AG20443 (cell line): ENCODE measurements at regions not wholly inside any gene's neighbourhood (a gene's known extent, or its start where the extent isn't known, plus 50 kb on each side); places are given as distances from the start of the nearest gene placed in this dataset.

ENCODE experiments used
- DNase-seq: peaks from one replicate; pipeline ENCODE4 v3.0.0; 2012; ENCODE audit warnings: low spot score, mixed read lengths

GRCh38 chr4:123940604-123941003 lies 544.0 kb downstream of the SPRY1 start:
- DNase-seq, result no peak

- no peak for DNase-seq
These were observed 544.7 kb downstream of the SPRY1 start for GRCh38 chr4:123941306-123941705.

GRCh38 chr4:123943976-123944375 lies 547.4 kb downstream of the SPRY1 start:
- peak; percentile 9 for DNase-seq

DNA sequence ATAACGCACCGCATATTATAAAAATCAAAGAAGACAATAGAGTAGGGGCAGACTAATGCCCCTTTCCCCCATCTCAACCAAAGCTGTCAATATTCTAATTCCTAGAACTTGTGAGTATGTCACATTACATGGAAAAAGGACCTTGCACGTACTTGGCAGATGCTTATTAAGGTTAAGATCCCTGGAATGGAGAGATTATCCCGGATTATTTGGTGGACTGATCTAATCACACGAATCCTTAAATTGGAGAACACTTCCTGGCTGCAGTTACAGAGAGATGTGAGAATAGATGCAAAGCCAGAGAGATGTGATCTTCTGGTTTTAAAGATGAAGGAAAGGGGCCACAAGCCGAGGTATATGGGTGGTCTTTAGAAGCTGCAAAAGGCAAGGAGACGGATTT lies 548.7 kb downstream of the SPRY1 start:
- DNase-seq, result no peak

GRCh38 chr4:123950530-123950929 lies 553.9 kb downstream of the SPRY1 start:
- DNase-seq, result no peak

DNA sequence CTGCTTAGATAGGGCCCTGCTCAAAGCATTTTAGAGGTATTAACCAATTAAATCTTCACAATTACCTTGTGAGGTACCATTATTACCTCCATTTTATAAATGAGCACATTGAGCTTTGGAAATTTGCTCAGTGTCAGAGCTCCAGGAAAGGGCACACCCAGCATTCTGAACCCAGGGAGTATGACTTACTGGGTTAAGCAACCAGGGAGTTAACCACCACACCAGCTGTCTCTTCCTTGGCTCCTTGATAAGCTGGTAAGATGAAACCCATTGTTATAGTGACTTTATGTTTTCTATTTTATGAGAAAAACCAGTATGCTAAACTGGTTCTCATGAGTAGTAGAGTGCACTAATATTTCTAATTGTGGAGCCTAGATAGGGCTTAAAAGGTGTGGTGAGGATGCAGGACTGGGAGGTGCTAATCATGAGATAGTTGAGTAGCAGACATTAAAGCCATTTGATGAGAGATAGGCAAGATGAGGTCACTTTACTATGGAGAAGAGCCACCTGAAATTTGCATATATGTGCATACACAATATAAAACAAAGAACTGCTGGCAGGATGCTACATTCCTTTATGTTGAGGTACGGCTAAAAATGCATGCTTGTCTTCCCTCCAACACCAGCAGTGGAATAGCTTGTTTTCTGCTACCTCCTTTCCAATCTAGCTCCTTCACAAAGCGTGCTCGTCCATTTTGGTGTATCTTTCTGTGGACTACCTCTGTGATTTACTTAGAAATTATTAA lies 556.1 kb downstream of the SPRY1 start:
- peak; percentile 61 for DNase-seq

- peak; percentile 50 for DNase-seq
These were observed 557.0 kb downstream of the SPRY1 start for GRCh38 chr4:123953566-123953965.

- DNase-seq, result no peak
These were observed 557.6 kb downstream of the SPRY1 start for GRCh38 chr4:123954220-123954619.

- DNase-seq, result no peak
These were observed 558.7 kb downstream of the SPRY1 start for GRCh38 chr4:123955167-123955800.

DNA sequence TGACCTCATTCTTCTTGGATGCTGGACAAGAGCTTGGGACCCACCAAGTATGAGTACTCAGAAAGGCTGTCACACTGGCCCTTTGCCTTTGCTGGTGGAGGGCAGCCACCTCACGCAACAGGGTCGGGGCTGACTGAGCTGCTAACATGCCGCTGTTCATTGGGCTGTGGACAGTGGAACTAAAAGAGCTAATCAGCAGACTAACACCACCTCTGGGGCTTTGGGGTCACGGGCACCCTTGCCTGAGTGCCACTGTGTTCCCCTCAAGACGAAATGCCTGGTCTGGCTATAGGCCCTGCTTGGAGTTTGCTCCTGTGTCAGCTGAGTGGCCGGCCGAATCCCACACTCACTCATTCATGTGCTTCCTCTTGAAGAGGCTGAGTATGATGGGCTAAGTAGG lies 559.6 kb downstream of the SPRY1 start:
- DNase-seq, result no peak

GRCh38 chr4:123966990-123967769 lies 570.6 kb downstream of the SPRY1 start:
- DNase-seq, result peak; percentile 41

DNA sequence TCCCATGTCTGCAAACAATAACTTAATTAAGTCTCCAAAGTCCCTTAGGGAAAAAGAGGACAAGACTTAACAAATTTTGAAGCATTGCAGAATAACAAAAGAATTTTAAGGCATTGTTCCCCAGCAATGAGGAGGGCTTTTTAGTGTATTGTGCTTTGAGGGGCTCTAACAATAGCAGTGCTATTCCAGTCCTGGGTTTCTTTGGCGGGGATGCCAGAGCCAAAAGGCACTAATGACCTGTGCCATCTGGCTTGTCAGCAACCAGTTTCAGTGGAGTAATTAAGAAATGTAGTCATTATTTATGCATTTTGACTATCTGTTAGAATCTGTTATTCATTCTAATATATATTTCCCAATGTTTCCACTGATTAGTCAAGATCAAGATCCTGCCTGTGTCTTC lies 575.4 kb downstream of the SPRY1 start:
- no peak for DNase-seq

DNA sequence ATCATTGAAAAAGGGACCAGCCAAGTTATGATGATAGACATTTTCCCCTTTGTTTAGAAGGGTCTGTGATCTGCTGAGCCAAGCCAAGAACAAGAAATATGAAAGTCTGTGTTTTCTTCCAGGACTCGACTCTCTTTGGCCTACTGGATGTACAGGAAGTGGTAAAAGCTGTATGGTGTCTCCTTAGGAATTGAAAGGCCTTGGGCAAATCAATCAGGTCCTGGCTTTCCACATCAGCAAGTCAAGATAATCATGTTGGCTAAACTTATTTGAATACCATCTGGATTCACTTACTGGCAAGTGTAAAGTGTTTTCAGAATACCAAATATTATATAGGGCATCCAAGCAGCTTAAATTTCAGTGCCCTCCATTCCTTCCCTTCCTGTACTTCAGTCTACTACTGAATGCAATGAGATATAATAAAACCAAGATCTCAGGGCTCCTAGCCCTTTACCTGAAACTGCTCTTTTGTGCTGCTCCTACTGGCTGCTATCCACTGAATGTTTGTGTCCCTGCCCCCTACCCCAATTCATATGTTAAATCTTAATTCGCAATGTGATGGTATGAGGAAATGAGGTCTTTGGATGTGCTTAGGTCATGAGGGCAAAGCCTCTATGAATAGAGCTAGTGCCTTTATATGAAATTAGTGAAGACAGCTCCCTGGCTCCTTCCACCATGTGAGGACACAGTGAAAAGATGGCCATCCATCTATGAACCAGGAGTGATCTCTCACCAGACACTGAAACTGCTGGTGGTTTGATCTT lies 578.0 kb downstream of the SPRY1 start:
- no peak for DNase-seq

DNA sequence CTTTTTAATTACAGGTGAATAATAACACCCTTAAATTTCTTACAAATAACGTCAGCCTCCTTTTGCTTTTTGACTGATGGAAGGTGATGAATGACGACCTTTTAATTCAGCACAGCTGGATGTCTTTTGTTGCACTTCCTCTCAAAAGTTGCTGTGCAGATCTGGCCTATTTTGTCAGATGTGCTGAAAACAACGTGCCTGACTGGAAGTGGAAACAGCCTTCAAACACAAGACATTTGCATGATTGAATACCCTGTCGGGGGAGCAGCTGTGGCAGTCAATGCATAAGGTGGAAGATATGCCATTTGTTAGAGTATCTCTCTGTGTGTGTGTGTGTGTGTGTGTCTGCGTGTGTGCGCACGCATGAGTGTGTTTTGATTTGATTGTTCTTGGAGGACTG lies 579.7 kb downstream of the SPRY1 start:
- DNase-seq, result no peak

DNA sequence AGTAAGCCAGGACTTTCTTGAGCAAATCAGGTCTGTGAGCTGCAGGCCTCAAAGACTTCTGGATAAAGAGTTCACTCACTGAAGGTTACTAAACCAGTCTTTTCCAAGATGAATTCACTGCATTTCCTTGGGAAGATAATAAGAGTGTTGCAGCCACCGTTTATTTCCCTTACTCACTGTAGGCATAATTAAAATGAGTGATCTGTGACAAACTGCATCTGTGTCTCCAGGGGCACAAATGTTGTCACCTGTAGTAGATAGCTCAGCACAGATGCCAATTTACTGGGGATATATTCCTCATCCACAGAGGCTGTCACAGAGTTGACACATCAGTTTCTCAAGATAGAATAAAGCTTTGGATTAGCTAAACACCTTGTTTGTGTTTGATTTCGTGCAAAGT lies 580.2 kb downstream of the SPRY1 start:
- DNase-seq, result no peak

DNA sequence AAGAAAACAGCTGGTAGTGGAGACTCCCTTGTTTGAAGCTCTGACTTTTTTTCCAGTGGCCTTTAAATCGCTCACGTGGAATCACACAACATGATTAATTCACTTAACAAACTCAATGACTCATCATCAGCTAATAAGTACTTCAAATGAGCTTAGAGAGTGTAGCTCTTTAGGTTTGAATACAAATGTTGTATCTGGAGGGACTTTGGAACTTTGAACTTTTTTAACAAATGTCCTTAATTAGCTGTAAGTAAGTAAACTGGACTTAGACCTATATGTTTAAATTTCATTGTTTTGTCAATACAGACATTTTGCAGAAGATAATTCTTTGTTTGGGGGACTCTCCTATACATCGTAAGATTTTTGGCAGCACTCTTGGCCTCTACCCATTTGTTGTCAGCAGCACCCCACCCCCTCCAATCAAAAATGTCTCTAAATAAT lies 581.1 kb downstream of the SPRY1 start:
- no peak for DNase-seq

DNA sequence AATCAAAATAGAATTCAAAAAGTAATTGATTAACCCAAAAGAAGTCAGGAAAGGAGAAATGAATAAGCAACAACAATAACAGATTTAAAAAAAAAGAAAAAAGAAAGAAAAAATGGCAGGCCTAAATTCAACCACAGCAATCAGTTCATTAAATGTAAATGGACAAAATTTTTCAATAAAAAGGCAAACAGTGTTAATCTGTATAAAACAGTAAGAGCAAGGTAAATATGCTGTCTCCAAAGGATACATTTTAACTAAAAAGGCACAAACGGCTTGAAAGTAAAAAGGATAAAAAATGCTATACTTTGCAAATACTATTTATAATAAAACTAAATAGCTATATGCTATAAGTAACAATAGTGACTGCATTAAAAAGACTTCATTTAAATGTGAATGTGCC lies 582.0 kb downstream of the SPRY1 start:
- no peak for DNase-seq

- DNase-seq, result no peak
These were observed 584.2 kb downstream of the SPRY1 start for GRCh38 chr4:123980736-123981300.

DNA sequence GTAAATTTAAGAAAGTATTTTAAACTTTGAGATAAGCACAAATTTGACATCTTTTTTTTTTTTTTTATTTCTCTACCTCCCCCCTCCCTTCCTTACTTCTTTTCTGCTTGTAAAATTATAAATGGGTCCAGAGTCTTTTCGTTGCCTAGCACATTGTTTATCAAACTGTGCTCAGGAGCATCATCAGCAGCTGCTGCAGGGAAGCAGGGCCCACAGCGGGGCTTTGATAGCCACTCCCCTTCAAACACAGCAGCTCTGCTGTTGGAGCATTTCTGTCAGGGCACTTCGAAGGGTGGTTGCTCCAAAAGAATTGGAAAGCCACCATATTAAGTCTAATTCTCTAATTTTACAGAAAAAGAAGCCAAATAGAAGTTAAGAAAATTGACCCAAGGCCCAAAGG lies 588.3 kb downstream of the SPRY1 start:
- DNase-seq, result no peak

DNA sequence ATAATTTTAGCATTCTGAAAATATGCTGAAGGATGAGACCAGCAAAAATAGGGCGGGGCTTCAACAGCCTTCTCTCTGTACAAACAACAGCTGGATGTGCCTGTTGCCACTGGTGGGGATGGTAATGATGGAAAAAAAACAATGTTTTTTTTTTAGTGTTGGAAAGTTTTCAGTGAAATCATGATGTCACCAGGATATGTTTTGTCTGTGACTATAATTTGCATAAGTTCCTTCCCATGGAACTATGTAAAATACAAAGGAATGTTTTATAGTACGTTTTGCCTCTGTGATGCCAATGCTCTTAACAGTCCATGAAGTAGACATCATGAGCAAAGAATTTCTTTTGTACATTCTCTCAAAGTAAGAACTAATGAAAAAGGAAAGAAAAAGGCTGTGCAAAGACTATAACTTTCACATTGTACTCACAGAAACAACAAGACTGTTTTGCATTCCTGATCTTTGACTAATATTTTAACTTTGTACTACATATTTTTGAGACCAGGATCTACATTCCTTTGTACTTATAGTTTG lies 589.7 kb downstream of the SPRY1 start:
- DNase-seq, result peak; percentile 86

- DNase-seq, result no peak
These were observed 590.8 kb downstream of the SPRY1 start for GRCh38 chr4:123987408-123987807.
